Tibial nerve (tissue), 3 donors: ENCODE measurements at regions not wholly inside any gene's neighbourhood (a gene's known extent, or its start where the extent isn't known, plus 50 kb on each side); places are given as distances from the start of the nearest gene placed in this dataset.

ENCODE experiments used
- POLR2A ChIP-seq, 2 donors: fragments of 450-650 bp; IDR thresholded peaks; one replicate each; pipeline ENCODE4 v1.6.1; 2017; ENCODE audit warnings: antibody characterized with exemption in 2 of 2, mild to moderate bottlenecking in 2 of 2, moderate library complexity in 2 of 2
- TF ChIP-seq, protein P1 (sequence below), 5 experiments: fragments of 200-600 bp in 3 of 5; fragments of 450-650 bp in 2 of 5; sonication (generic) in 3 of 5; IDR thresholded peaks; one replicate each; pipeline ENCODE4 v1.5.1; 2016 to 2019; ENCODE audit warnings: antibody characterized with exemption in 5 of 5, mild to moderate bottlenecking in 3 of 5, moderate library complexity in 2 of 5

- no peak for TF ChIP-seq POLR2A (IDR thresholded peaks at IDR 0.05)
- TF ChIP-seq, protein P1, sequence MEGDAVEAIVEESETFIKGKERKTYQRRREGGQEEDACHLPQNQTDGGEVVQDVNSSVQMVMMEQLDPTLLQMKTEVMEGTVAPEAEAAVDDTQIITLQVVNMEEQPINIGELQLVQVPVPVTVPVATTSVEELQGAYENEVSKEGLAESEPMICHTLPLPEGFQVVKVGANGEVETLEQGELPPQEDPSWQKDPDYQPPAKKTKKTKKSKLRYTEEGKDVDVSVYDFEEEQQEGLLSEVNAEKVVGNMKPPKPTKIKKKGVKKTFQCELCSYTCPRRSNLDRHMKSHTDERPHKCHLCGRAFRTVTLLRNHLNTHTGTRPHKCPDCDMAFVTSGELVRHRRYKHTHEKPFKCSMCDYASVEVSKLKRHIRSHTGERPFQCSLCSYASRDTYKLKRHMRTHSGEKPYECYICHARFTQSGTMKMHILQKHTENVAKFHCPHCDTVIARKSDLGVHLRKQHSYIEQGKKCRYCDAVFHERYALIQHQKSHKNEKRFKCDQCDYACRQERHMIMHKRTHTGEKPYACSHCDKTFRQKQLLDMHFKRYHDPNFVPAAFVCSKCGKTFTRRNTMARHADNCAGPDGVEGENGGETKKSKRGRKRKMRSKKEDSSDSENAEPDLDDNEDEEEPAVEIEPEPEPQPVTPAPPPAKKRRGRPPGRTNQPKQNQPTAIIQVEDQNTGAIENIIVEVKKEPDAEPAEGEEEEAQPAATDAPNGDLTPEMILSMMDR (IDR thresholded peaks at IDR 0.05) = no peak
These were observed 147.0 kb downstream of the CRYBB2 start for GRCh38 chr22:25366408-25366807.
